Activated T-cell treated with anti-CD3 and anti-CD28 coated beads, Interleukin-2, amount 50 U/mL, for 4 hours (primary cell): ENCODE measurements at regions not wholly inside any gene's neighbourhood (a gene's known extent, or its start where the extent isn't known, plus 50 kb on each side); places are given as distances from the start of the nearest gene placed in this dataset.

ENCODE experiments used
- ATAC-seq, 2 donors: fragments of 200-7000 bp; cut with Tn5 transposase; one replicate each; pipeline ENCODE4 v1.10.0; 2021
- DNase-seq: peaks from one replicate; pipeline ENCODE4 v3.0.0-alpha.2; 2020
- H3K27me3 Mint-ChIP-seq: one replicate; pipeline ENCODE4 v1.8.0; 2021; ENCODE audit warnings: low read depth, mixed read lengths
- H3K36me3 Mint-ChIP-seq: one replicate; pipeline ENCODE4 v1.8.0; 2022; ENCODE audit warnings: mixed read lengths; ENCODE audit not compliant: insufficient read depth
- H3K4me1 Mint-ChIP-seq: one replicate; pipeline ENCODE4 v1.8.0; 2021; ENCODE audit warnings: low read depth, mixed read lengths
- H3K4me3 Mint-ChIP-seq: one replicate; pipeline ENCODE4 v1.8.0; 2021; ENCODE audit warnings: mild to moderate bottlenecking, moderate library complexity, mixed read lengths
- H3K9me3 Mint-ChIP-seq: one replicate; pipeline ENCODE4 v1.8.0; 2021; ENCODE audit warnings: mixed read lengths

DNA sequence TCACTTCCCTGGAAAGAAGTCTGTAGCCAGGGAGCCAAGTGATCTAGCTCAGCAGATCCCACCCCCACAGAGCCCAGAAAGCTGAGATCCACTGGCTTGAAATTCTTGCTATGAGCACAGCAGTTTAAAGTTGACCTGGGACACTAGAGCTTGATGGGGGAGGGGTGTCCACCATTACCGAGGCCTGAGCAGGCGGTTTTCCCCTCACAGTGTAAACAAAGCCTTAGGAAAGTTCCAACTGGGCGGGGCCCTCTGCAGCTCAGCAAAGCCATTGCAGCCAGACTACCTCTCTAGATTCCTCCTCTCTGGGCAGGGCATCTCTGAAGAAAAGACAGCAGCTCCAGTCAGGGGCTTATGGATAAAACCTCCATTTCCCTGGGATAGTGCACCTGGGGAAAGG lies 887.2 kb upstream of the LRATD1 start:
- no peaks in the 10 kb centered on the region for H3K4me1 Mint-ChIP-seq
- no peak for ATAC-seq
- no peak overlapping the region for H3K4me3 Mint-ChIP-seq
- H3K9me3 Mint-ChIP-seq, result peaks cover 24% of the 10 kb centered on the region
- DNase-seq, result no peak
- no peaks in the 10 kb centered on the region for H3K27me3 Mint-ChIP-seq
- H3K36me3 Mint-ChIP-seq, result no peaks in the 10 kb centered on the region

DNA sequence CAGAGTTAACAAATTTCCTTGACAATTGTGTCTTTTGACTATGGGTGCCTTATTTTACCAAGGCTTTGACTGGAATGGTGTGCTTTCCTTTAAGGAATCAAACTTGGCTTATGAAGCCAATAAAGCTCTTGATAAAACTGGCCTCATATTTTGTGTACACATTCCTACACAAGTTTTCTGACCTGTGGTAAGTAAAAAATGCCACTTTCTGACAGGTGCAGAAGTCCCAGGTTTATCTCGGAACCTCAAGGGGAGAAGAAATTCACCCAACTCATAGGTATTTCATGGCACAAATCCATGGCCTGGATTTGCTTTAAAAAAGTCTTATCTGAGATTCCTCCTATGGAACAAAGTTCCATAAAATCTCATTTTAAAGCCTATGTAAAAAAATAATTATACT lies 880.6 kb upstream of the LRATD1 start:
- Mint-ChIP-seq H3K4me1 (no peaks in the 10 kb centered on the region), H3K9me3 (peaks cover 19% of the 10 kb centered on the region), H3K27me3 (no peaks in the 10 kb centered on the region), H3K36me3 (no peaks in the 10 kb centered on the region), H3K4me3 (no peak overlapping the region)
- ATAC-seq (no peak), DNase-seq (no peak)

DNA sequence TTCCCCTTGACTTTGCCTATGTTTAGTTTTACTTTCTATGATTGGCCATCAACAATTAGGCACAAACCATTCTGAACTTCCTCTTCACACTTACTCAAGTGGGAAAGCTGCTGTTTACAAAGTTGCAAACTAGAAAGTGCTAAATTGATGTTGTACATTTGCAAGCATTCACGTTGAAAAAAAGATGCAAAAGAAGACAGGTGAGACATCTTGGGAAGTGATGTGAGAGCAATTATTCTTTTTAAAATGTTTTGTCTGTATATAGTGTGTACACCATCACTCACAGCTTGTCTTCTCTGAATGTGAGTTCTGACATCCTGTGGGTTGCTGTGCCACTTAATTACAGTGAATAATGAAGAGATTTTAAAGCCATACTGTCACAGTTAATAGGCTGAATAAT lies 874.1 kb upstream of the LRATD1 start:
- H3K27me3 Mint-ChIP-seq, result no peaks in the 10 kb centered on the region

DNA sequence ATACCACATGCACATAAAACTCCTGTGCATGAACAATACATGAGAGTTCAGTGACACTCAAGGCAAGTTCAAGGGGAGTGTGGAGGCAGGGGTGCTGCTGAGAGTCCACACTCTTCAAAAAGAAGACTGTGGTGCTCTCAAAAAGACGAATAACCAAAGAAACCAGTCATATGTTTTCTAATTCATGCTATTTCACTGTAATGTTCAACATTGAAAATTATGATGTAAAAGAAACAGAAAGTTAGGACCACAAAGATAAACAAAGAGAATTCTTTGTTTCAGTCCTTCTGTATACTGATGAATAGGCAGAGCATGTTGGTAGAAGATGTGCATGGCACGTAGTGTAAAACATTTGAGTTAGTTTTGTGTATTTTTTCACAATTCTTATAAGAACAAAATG lies 864.2 kb upstream of the LRATD1 start:
- no peak overlapping the region for H3K4me3 Mint-ChIP-seq
- H3K36me3 Mint-ChIP-seq, result no peaks in the 10 kb centered on the region
- no peaks in the 10 kb centered on the region for H3K27me3 Mint-ChIP-seq
- H3K4me1 Mint-ChIP-seq, result no peaks in the 10 kb centered on the region
- H3K9me3 Mint-ChIP-seq, result peaks cover 4% of the 10 kb centered on the region
- DNase-seq (no peak), ATAC-seq (no peak)

More for the DNA sequence above, 874.1 kb upstream of the LRATD1 start:
- Mint-ChIP-seq H3K4me3 (no peak overlapping the region), H3K36me3 (no peaks in the 10 kb centered on the region), H3K4me1 (no peaks in the 10 kb centered on the region), H3K9me3 (peaks cover 15% of the 10 kb centered on the region)
- no peak for DNase-seq
- ATAC-seq, result no peak

DNA sequence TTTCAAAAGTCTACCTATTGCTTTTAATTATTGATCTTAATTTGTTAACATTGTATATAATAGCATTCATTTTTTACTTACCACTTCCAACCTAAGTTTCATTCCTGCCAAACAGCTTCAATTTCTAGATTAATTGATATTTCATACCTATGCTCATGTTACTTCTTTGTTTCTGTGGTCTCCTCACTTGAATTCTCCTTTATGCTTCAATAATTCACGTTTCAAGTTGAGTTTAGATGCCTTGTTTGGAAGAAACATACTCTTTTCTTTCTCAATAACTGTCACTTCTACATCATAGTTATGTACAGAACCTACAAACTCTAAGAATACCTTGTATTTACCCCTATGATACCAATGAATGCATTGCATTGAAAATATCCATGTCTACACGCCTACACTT lies 862.2 kb upstream of the LRATD1 start:
- Mint-ChIP-seq H3K9me3 (peaks cover 5% of the 10 kb centered on the region), H3K4me1 (no peaks in the 10 kb centered on the region), H3K36me3 (no peaks in the 10 kb centered on the region), H3K27me3 (no peaks in the 10 kb centered on the region), H3K4me3 (no peak overlapping the region)
- DNase-seq (no peak), ATAC-seq (no peak)

DNA sequence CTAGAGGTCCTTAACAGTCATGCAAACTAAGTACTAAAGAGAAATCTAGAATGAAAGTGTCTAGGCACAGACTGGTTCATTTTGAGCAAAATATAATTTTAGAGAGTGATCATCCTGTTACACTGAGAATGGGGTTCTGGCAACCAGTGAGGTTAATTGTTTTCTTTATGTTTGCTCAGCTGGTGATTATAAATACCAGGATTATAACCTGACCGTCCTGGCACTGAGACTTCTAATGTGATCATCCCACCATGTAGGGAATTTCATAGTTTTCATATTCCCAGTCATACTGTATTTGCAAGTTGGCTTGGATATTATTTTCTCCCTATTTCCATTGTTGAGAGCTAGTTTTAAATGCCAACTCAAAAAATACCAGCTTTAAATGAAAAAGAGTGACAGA lies 852.5 kb upstream of the LRATD1 start:
- DNase-seq, result no peak
- Mint-ChIP-seq H3K27me3 (no peaks in the 10 kb centered on the region), H3K9me3 (peaks cover 8% of the 10 kb centered on the region), H3K4me1 (no peaks in the 10 kb centered on the region), H3K4me3 (no peak overlapping the region), H3K36me3 (no peaks in the 10 kb centered on the region)
- no peak for ATAC-seq

DNA sequence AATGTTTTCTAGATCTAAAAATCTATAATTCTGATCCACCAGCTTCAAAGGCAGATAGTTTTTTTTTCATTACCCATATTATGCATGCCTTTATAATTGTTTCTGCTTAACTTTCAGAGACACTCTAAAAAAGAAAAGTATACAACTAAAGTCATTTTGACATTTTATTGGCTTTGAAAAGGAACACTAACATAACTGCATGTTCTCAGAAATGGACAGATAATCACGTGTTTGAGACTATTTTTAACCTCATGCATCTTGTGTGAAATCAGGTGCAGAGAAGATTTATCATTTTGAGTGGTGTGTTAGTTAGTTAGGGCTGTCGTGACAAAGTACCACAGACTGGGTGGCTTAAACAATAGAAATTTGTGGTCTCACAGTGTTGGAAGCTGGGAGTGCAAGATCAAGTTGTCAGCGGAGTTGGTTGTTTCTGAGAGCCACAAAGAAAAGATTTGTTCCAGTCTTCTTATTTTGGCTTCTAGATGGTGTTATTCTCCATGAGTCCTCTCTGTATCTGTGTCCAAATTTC lies 841.4 kb upstream of the LRATD1 start:
- H3K4me3 Mint-ChIP-seq, result no peak overlapping the region
- no peaks in the 10 kb centered on the region for H3K9me3 Mint-ChIP-seq
- H3K4me1 Mint-ChIP-seq, result no peaks in the 10 kb centered on the region
- ATAC-seq (no peak), DNase-seq (no peak)
- no peaks in the 10 kb centered on the region for H3K36me3 Mint-ChIP-seq
- no peaks in the 10 kb centered on the region for H3K27me3 Mint-ChIP-seq

DNA sequence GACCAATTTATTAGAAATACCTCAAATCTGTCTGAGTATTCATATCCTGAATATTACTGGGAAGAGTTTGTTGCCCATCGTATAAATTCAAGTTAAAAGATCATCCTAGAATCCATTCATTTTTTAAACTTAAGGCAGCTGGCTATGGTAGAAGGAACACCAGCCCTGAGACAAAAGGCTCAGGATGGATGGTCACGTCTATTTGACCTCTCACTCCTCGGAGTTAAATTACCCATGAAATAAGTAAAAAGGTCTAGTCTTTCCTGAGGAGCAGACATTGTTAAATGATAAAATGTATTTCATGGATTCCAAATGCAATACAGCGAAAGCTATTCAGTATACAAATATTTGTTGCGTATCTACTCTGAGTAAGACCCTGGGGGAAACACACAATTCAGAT lies 826.0 kb upstream of the LRATD1 start:
- Mint-ChIP-seq H3K27me3 (no peaks in the 10 kb centered on the region), H3K9me3 (peaks cover 6% of the 10 kb centered on the region), H3K4me3 (no peak overlapping the region), H3K36me3 (no peaks in the 10 kb centered on the region), H3K4me1 (no peaks in the 10 kb centered on the region)
- no peak for ATAC-seq
- no peak for DNase-seq

DNA sequence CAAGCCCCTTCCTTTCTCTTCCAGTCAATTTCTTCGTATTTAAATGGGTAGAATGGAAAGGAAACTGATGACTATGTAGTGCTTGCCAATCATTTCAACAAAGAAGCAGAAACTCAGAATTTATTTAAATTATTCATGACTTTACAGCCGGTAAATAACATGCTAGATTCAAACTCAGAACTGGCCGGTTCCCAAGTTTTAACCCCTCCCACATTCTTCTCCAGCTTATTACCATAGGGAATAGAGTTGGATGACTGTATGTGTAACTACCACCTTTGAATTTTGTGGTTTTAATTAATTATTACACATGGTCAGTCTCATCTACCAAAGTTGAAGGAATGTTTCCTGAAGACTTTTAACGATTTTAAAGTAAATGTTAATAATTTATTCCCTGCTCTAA lies 819.3 kb upstream of the LRATD1 start:
- no peak overlapping the region for H3K4me3 Mint-ChIP-seq
- ATAC-seq (no peak), DNase-seq (no peak)
- no peaks in the 10 kb centered on the region for H3K27me3 Mint-ChIP-seq
- H3K4me1 Mint-ChIP-seq, result no peaks in the 10 kb centered on the region
- H3K36me3 Mint-ChIP-seq, result no peaks in the 10 kb centered on the region
- H3K9me3 Mint-ChIP-seq, result peaks cover 4% of the 10 kb centered on the region

DNA sequence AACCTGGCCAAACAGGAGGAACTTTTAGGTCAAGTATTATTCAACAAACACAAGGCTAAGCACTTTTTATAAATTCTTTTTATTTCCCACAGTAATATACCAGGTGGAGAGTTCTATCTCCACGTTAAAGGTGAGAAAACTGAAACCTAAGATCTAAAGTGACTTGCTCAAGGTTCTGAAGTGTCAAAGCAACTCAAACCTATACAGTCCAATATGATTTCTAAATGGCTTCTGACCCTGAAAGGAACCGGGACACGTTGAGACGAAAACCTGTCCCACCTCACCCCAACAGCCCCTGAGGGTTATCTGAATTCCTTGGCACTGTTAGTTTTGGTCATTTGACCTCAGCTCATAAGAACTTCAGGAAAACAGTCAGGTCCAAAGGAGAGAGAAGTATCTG lies 814.5 kb upstream of the LRATD1 start:
- Mint-ChIP-seq H3K9me3 (peaks cover under 1% of the 10 kb centered on the region), H3K4me1 (no peaks in the 10 kb centered on the region), H3K4me3 (no peak overlapping the region), H3K36me3 (no peaks in the 10 kb centered on the region), H3K27me3 (no peaks in the 10 kb centered on the region)
- ATAC-seq (no peak), DNase-seq (no peak)

DNA sequence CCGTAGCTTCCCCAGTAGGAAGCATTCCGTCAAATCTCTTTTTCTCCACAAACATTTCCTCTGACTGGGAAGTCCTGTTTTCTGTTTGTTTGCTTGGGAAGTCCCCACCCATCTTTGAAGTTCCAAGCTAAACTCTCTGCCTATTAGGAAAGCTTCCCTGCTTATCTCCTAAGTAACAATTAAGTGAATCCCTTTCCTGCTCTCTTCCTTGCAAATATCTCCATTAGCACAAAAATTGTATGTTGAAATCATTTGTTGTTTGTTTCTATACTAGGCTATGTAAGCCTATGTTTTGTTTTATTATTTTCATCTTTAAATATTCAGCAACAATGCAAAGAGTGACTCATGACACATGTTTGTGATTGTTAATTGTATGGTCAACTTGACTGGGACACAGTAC lies 812.6 kb upstream of the LRATD1 start:
- no peak overlapping the region for H3K4me3 Mint-ChIP-seq
- no peaks in the 10 kb centered on the region for H3K9me3 Mint-ChIP-seq
- no peaks in the 10 kb centered on the region for H3K4me1 Mint-ChIP-seq
- DNase-seq (no peak), ATAC-seq (no peak)
- H3K27me3 Mint-ChIP-seq, result no peaks in the 10 kb centered on the region
- no peaks in the 10 kb centered on the region for H3K36me3 Mint-ChIP-seq

DNA sequence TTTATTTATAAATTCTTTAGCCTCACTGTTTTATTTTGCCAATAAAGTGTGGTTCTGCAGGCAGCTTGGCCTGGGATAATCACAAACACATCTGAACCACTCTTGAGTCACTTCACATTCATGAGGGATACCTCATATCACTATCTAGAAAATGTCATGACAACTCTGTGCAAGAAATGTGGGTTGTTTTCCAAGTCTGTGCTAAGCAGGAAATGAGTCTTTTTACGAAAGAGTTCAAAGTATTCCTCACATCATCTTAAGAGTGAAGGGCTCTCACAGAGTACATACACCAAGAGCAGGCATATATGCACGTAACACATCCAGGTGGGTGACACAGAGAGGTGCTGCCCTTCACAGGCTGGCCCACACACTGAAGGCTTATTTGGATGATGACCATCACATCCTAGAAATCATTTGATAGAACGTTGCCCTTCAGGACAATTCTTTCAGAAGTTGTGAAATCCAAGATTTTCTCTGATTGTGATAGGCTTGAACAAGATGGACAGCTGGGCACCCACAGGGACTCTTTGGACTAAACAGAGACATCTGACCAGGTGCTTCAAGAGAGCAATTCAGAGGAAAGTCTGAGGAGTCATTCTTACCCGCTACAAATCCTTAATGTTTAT lies 811.1 kb upstream of the LRATD1 start:
- Mint-ChIP-seq H3K27me3 (no peaks in the 10 kb centered on the region), H3K9me3 (no peaks in the 10 kb centered on the region), H3K36me3 (no peaks in the 10 kb centered on the region), H3K4me3 (no peak overlapping the region), H3K4me1 (no peaks in the 10 kb centered on the region)
- ATAC-seq (no peak), DNase-seq (no peak)

DNA sequence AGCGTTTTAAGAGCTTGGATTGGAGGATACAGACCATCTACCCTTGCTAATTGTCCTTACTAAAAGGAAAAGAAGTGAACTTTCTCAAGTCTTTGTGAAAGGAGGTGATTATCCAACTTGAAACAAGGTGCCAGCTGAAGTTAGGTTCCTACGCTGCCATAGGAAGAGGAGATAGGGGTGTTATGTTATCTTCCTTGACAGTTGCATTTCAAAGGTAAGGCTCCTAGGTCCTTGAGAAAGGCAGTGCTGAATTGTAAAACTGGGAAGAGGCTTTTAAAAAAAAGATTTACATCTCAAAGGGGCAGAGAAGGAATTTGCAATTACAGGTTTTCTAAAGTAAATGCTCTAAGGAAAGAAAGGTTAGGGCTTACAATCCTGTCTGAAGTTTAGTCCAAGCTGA lies 810.2 kb upstream of the LRATD1 start:
- ATAC-seq (no peak), DNase-seq (no peak)
- H3K4me1 Mint-ChIP-seq, result no peaks in the 10 kb centered on the region
- H3K9me3 Mint-ChIP-seq, result no peaks in the 10 kb centered on the region
- no peaks in the 10 kb centered on the region for H3K36me3 Mint-ChIP-seq
- no peak overlapping the region for H3K4me3 Mint-ChIP-seq
- H3K27me3 Mint-ChIP-seq, result no peaks in the 10 kb centered on the region

DNA sequence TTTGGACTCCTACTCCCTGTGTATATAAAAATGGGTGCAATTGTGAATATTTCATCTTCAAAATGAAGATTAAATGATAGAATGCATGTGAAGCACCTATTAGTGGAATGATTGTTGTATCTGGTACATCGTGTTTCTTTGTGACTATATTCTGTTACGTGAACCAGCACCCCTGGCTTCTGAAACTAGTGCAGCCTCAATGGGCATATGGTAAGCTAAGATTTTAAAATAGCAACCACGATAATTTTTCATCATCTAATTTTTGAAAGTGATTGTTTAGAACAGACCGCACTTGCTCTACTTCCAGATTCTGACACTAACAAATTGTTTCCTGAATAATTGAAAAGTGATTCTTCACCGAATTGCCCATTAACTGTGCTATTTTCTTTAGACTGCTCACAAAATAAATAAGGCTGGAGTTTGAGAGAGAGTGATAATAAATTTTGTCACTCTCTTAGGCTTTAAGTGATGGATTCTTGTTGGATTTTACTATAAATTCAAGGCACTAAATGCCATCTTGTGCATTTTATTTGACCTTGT lies 806.1 kb upstream of the LRATD1 start:
- Mint-ChIP-seq H3K9me3 (peaks cover 6% of the 10 kb centered on the region), H3K36me3 (no peaks in the 10 kb centered on the region), H3K4me1 (no peaks in the 10 kb centered on the region), H3K4me3 (no peak overlapping the region), H3K27me3 (no peaks in the 10 kb centered on the region)
- DNase-seq (no peak), ATAC-seq (no peak)

DNA sequence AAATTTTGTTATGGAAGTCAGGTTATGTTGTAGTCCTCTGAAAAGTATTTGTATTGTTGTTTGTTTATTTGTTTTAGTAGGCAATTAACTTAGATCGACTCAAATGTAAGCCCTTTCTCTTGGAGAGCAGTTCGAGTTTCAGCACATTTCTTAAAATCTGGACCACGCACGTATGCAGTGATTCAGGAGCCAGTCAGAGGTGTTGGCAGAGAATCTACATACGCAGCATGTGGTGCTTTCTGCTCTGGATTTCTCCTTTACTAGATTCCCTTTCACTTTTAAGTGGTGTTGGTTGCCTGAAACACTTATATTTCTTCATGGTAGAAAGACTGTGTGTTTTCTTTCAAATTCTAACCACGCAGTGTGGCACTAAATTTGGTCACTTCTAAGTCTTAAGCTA lies 773.9 kb upstream of the LRATD1 start:
- no peak for ATAC-seq
- Mint-ChIP-seq H3K27me3 (no peaks in the 10 kb centered on the region), H3K4me3 (no peak overlapping the region)

More for the DNA sequence above, 773.9 kb upstream of the LRATD1 start:
- no peak for DNase-seq
- Mint-ChIP-seq H3K9me3 (peaks cover 11% of the 10 kb centered on the region), H3K36me3 (no peaks in the 10 kb centered on the region), H3K4me1 (no peaks in the 10 kb centered on the region)
